Right kidney (tissue), 1 donor: ENCODE measurements at regions not wholly inside any gene's neighbourhood (a gene's known extent, or its start where the extent isn't known, plus 50 kb on each side); places are given as distances from the start of the nearest gene placed in this dataset.

Source experiments
- DNase-seq: peaks from one replicate; pipeline ENCODE4 v3.0.0-alpha.2; 2016

DNA sequence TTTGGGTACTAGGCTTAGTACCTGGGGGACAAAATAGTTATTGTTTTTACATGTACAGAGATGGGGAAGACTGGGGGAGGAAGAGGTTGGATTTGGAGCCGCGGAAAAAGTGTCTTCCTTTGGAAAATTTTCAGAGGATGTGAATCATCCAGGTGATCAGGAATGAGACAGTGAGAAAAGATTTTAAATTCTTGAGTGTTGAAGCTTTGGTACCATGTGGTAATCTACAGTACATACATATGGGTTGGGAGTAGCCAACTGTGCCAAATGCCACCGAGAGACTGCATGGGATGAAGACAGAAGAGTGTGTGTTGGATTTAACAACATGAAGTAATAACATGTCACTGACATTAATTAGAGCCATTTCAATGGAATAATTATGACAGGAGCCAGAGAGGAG is 1238.2 kb downstream of the ROBO1 start:
- DNase-seq: no peak

DNA sequence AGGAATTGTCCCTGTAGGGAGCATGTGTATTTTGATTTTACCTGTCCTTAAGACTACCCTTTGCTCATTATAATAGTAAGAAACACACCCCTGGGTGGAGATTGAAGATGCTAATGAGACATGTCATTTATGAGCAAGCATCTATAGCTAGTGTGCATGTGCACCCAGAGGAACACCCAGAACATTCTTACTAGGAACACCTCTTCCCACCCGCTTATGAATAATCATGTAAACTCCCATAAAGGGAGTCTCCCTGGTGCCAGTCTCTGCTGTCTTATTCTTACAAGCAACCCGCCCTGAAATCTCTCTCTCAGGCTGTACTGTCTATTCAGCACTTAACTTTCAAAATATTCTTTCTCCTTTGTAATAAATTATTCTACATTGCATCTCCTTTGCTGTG is 1227.3 kb downstream of the ROBO1 start:
- no peak for DNase-seq

DNA sequence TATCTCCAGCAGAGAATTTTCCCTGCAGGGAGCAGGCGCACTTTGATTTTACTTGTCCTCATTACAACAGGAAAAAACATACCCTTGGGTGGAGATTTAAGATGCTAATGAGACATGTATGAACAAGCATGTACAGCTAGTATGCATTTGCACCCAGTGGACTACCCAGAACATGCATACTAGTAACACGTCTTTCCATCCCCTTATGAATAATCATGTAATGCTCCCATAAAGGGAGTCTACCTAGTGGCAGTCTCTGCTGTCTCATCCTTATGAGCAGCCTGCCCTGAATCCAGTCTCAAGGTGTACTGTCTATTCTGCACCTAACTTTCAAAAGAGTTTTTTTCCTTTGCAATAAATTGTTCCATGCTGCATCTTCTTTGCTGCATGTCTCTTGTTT is 1222.0 kb downstream of the ROBO1 start:
- DNase-seq: no peak
